K562 (cell line): ENCODE measurements at regions not wholly inside any gene's neighbourhood (a gene's known extent, or its start where the extent isn't known, plus 50 kb on each side); places are given as distances from the start of the nearest gene placed in this dataset.

Source experiments
- ATAC-seq: fragments of 200-7000 bp; cut with Tn5 transposase; 3 replicates; pipeline ENCODE4 v1.9.1; 2020; ENCODE audit warnings: moderate library complexity
- BruUV-seq: library from RNA; stranded (reverse); fragments of 400-500 nt; replicated peaks from 2 replicates; lab custom pipeline; 2021; lab: Mats Ljungman, UMichigan
- CTCF ChIA-PET: fragments of 300-600 bp; formaldehyde crosslinking; extraction: SDS; loops from one replicate; lab custom pipeline; 2021; ENCODE audit warnings: low intra/inter-chr PET ratio; lab: Yijun Ruan, JAX
- POLR2A ChIA-PET: fragments of 300-600, 350-650 bp; sonication (Branson Sonifier 250); formaldehyde crosslinking; extraction: SDS; loops from one replicate; lab custom pipeline; 2021; ENCODE audit warnings: antibody characterized with exemption, inconsistent platforms; lab: Yijun Ruan, JAX
- DNase-seq, 4 experiments: peaks; one replicate each; pipeline versions ENCODE4 v3.0.0 to v3.0.0-alpha.2; 2011 to 2018; ENCODE audit warnings: low spot score in 3 of 4, mixed read lengths in 3 of 4; ENCODE audit errors: extremely low read depth in 1 of 4
- FAIRE-seq: peaks from 2 replicates; lab custom pipeline; 2011; peaks lifted over from hg19 to GRCh38; lab: Jason Lieb, UNC
- H2AFZ ChIP-seq: 2 replicates; pipeline ENCODE4 v1.6.0; 2011; ENCODE audit warnings: low read depth, low read length, control low read depth, inconsistent platforms
- H3K27ac ChIP-seq: fragments of 200-600 bp; 3 replicates; pipeline ENCODE4 v1.8.0; 2011; ENCODE audit warnings: low read depth, mild to moderate bottlenecking, control low read depth, inconsistent platforms, low read length, moderate library complexity, mixed read lengths; ENCODE audit errors: extremely low read depth
- H3K27me3 ChIP-seq, 2 experiments: fragments of 300-600 bp in 1 of 2; 2 replicates in 1 of 2; 3 replicates in 1 of 2; pipeline versions ENCODE4 v1.6.0 to v1.8.0; 2011; ENCODE audit warnings: inconsistent platforms in 2 of 2, low read length in 2 of 2, mild to moderate bottlenecking in 1 of 2, mixed read lengths in 1 of 2, moderate library complexity in 1 of 2; ENCODE audit not compliant: control insufficient read depth in 2 of 2, insufficient read depth in 2 of 2
- H3K36me3 ChIP-seq: fragments of 300-600 bp; 3 replicates; pipeline ENCODE4 v1.8.0; 2011; ENCODE audit warnings: mild to moderate bottlenecking, low read length, inconsistent platforms; ENCODE audit not compliant: control insufficient read depth, insufficient read depth
- H3K4me1 ChIP-seq, 2 experiments: fragments of 200-600 bp in 1 of 2; replicated peaks in 1 of 2; 2 replicates in 1 of 2; 3 replicates in 1 of 2; pipeline versions ENCODE4 v1.5.1 to v1.8.0; 2011; ENCODE audit warnings: inconsistent platforms in 2 of 2, low read length in 2 of 2, mild to moderate bottlenecking in 1 of 2, mixed read lengths in 1 of 2, moderate library complexity in 1 of 2; ENCODE audit not compliant: control insufficient read depth in 2 of 2, insufficient read depth in 2 of 2
- H3K4me2 ChIP-seq: 2 replicates; pipeline ENCODE4 v1.6.1; 2011; ENCODE audit warnings: low read length, control low read depth, inconsistent platforms, mixed read lengths; ENCODE audit not compliant: insufficient read depth
- H3K4me3 ChIP-seq: fragments of 200-600 bp; sonication (generic), shearing (Covaris generic); 2 replicates; pipeline ENCODE4 v1.5.1; 2016; ENCODE audit warnings: control low read depth, inconsistent platforms
- H3K79me2 ChIP-seq: fragments of 200-600 bp; 3 replicates; pipeline ENCODE4 v1.8.0; 2011; ENCODE audit warnings: low read length, inconsistent platforms; ENCODE audit not compliant: control insufficient read depth, insufficient read depth
- H3K9ac ChIP-seq, 2 experiments: 2 replicates each; pipeline versions ENCODE4 v1.6.0 to v1.6.1; 2011; ENCODE audit warnings: low read depth in 2 of 2, low read length in 2 of 2, control low read depth in 1 of 2, inconsistent platforms in 1 of 2, mild to moderate bottlenecking in 1 of 2, mixed read lengths in 1 of 2; ENCODE audit not compliant: insufficient read depth in 1 of 2
- H3K9me1 ChIP-seq: one replicate; pipeline ENCODE4 v1.6.0; 2011; ENCODE audit warnings: inconsistent platforms, mild to moderate bottlenecking, low read length, moderate library complexity; ENCODE audit not compliant: control insufficient read depth, insufficient read depth
- H3K9me3 ChIP-seq: replicated peaks from 2 replicates; pipeline ENCODE4 v1.5.1; 2011; ENCODE audit warnings: low read depth, low read length, inconsistent platforms; ENCODE audit not compliant: control insufficient read depth, insufficient read depth
- H4K20me1 ChIP-seq: replicated peaks from 2 replicates; pipeline ENCODE4 v1.6.1; 2011; ENCODE audit warnings: low read length, inconsistent platforms, mixed read lengths; ENCODE audit not compliant: control insufficient read depth, insufficient read depth
- ARHGAP35 ChIP-seq: fragments of 450-650 bp; IDR thresholded peaks from 2 replicates; pipeline ENCODE4 v1.6.1; 2018; ENCODE audit not compliant: partially characterized antibody
- CBFB ChIP-seq: sonication (generic); formaldehyde crosslinking; IDR thresholded peaks from 2 replicates; pipeline ENCODE4 v1.4.0; 2020; ENCODE audit warnings: mild to moderate bottlenecking, missing genetic modification reagents
- E2F3 ChIP-seq: fragments of 250-450 bp; sonication (Bioruptor Pico); IDR thresholded peaks from 2 replicates; pipeline ENCODE4 v1.4.0; 2020; ENCODE audit warnings: mild to moderate bottlenecking
- KLF10 ChIP-seq: fragments of 250-450 bp; sonication (Bioruptor Pico); IDR thresholded peaks from 2 replicates; pipeline ENCODE4 v1.6.1; 2021; ENCODE audit warnings: matching md5 sums
- MBD1 ChIP-seq: fragments of 250-450 bp; sonication (Bioruptor Pico); IDR thresholded peaks from 2 replicates; pipeline ENCODE4 v1.8.0; 2022; ENCODE audit warnings: inconsistent platforms
- PCBP2 ChIP-seq: fragments of 200-400 bp; formaldehyde crosslinking; IDR thresholded peaks from 2 replicates; pipeline ENCODE4 v1.6.1; 2018; ENCODE audit warnings: low read length, low read depth, mild to moderate bottlenecking, moderate library complexity; ENCODE audit not compliant: poor library complexity, severe bottlenecking
- SAP30 ChIP-seq: fragments of 200-600 bp; sonication (generic); IDR thresholded peaks from 2 replicates; pipeline ENCODE4 v1.6.1; 2012; ENCODE audit warnings: borderline replicate concordance, low read depth, mild to moderate bottlenecking, moderate library complexity, low read length, control low read depth, inconsistent platforms; ENCODE audit not compliant: insufficient read depth, poor library complexity, severe bottlenecking
- SMARCA5 ChIP-seq: fragments of 450-650 bp; IDR thresholded peaks from 2 replicates; pipeline ENCODE4 v1.6.1; 2016
- TEAD4 ChIP-seq, 2 experiments: sonication (generic) in 1 of 2; formaldehyde crosslinking in 1 of 2; IDR thresholded peaks; 2 replicates each; pipeline versions ENCODE4 v1.6.1 to v1.8.0; 2012 to 2022; ENCODE audit warnings: borderline replicate concordance in 1 of 2, inconsistent platforms in 1 of 2, low read length in 1 of 2, mild to moderate bottlenecking in 1 of 2, missing genetic modification reagents in 1 of 2
- ZKSCAN8 ChIP-seq: fragments of 200-800 bp; sonication (Bioruptor generic); IDR thresholded peaks from 2 replicates; pipeline ENCODE4 v1.6.1; 2016; ENCODE audit warnings: missing genetic modification characterization, missing compliant biosample characterization
- ZNF12 ChIP-seq: sonication (generic); formaldehyde crosslinking; IDR thresholded peaks from 2 replicates; pipeline ENCODE4 v1.4.0; 2020; ENCODE audit warnings: mild to moderate bottlenecking, missing genetic modification reagents
- ZNF384 ChIP-seq: IDR thresholded peaks from 2 replicates; pipeline ENCODE4 v1.6.1; 2012; ENCODE audit warnings: low read depth, low read length, improper control_type of control experiment
- ZNF609 ChIP-seq: sonication (generic); formaldehyde crosslinking; IDR thresholded peaks from 2 replicates; pipeline ENCODE4 v1.8.1; 2023; ENCODE audit warnings: missing genetic modification reagents, mild to moderate bottlenecking, borderline replicate concordance
- WGBS: fragments of 100-300 bp; shearing (Covaris generic); methylation state at CpG from one replicate; pipeline ENCODE4 v1.1.6; 2016; ENCODE audit warnings: low coverage, mixed read lengths; ENCODE audit not compliant: insufficient coverage; ENCODE audit errors: missing lambda C conversion rate; 5-methylcytosine and 5-hydroxymethylcytosine counted together
- in situ Hi-C: fragments of 300-500 bp; cut with MboI; formaldehyde crosslinking; loops from 4 replicates; pipeline ENCODE4 v1.15.0; 2018; ENCODE audit warnings: inconsistent platforms, mixed read lengths
- intact Hi-C: fragments of 100-400 bp; cut with micrococcal nuclease; formaldehyde crosslinking; loops from 2 replicates; pipeline ENCODE4 v1.14.2; 2022
- TF ChIP-seq, protein P1 (sequence below): IDR thresholded peaks from 3 replicates; pipeline ENCODE4 v1.6.1; 2011; ENCODE audit warnings: borderline replicate concordance, mild to moderate bottlenecking, moderate library complexity; ENCODE audit not compliant: insufficient read length; ENCODE audit errors: extremely low read depth

GRCh38 chr2:105621038-105621437, 123.7 kb upstream of the NCK2 start:
- Histone ChIP-seq H3K4me3 (no peak overlapping the region), H3K9me3 (no peaks in the 10 kb centered on the region), H2AFZ (no peak overlapping the region), H3K27ac (no peak overlapping the region), H3K36me3 (no peaks in the 10 kb centered on the region), H3K4me1 (peaks cover 4 to 9% of the 10 kb centered on the region in 2 experiments; a peak in 3 of 5 replicates), H3K4me2 (no peak overlapping the region), H3K9me1 (peaks cover 4% of the 10 kb centered on the region), H4K20me1 (no peaks in the 10 kb centered on the region), H3K9ac (no peak overlapping the region), H3K27me3 (no peaks in the 10 kb centered on the region; a peak in 1 of 5 replicates), H3K79me2 (no peaks in the 10 kb centered on the region)
- no peak for FAIRE-seq
- no peak for DNase-seq
- ChIA-PET POLR2A (no interaction called here), CTCF (no interaction called here)
- 44% methylated on average over 7 of the region's 7 CpGs for WGBS
- intact Hi-C loops = no loop called here
- no peak for ATAC-seq
- in situ Hi-C loops = no loop called here
- no TSS peak for BruUV-seq
- TF ChIP-seq KLF10 (no peak), ZKSCAN8 (CRISPR knock-in tag) (no peak), ZNF12 (CRISPR knock-in tag) (no peak), ZNF609 (CRISPR knock-in tag) (no peak), ARHGAP35 (no peak), SMARCA5 (no peak), MBD1 (no peak), E2F3 (CRISPR knock-in tag) (no peak), SAP30 (no peak), TEAD4 (IDR thresholded peaks at IDR 0.05; ENCODE audit: low read length) (no peak), TEAD4 (CRISPR knock-in tag; IDR thresholded peaks at IDR 0.05; ENCODE audit: borderline replicate concordance) (no peak), PCBP2 (no peak), CBFB (CRISPR knock-in tag) (no peak), ZNF384 (no peak)
- TF ChIP-seq, protein P1, sequence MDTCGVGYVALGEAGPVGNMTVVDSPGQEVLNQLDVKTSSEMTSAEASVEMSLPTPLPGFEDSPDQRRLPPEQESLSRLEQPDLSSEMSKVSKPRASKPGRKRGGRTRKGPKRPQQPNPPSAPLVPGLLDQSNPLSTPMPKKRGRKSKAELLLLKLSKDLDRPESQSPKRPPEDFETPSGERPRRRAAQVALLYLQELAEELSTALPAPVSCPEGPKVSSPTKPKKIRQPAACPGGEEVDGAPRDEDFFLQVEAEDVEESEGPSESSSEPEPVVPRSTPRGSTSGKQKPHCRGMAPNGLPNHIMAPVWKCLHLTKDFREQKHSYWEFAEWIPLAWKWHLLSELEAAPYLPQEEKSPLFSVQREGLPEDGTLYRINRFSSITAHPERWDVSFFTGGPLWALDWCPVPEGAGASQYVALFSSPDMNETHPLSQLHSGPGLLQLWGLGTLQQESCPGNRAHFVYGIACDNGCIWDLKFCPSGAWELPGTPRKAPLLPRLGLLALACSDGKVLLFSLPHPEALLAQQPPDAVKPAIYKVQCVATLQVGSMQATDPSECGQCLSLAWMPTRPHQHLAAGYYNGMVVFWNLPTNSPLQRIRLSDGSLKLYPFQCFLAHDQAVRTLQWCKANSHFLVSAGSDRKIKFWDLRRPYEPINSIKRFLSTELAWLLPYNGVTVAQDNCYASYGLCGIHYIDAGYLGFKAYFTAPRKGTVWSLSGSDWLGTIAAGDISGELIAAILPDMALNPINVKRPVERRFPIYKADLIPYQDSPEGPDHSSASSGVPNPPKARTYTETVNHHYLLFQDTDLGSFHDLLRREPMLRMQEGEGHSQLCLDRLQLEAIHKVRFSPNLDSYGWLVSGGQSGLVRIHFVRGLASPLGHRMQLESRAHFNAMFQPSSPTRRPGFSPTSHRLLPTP = no peak
